ENCODE measurements at regions not wholly inside any gene's neighbourhood (a gene's known extent, or its start where the extent isn't known, plus 50 kb on each side); places are given as distances from the start of the nearest gene placed in this dataset.

GRCh38 chr18:55095584-55095983 is 136.3 kb upstream of the CCDC68 start:
- DNase-seq (ENCODE audit: extremely low read depth, low read depth) = no peak
- no peak for TF ChIP-seq CTCF (IDR thresholded peaks at IDR 0.05; ENCODE audit: low read depth, low read length)

DNA sequence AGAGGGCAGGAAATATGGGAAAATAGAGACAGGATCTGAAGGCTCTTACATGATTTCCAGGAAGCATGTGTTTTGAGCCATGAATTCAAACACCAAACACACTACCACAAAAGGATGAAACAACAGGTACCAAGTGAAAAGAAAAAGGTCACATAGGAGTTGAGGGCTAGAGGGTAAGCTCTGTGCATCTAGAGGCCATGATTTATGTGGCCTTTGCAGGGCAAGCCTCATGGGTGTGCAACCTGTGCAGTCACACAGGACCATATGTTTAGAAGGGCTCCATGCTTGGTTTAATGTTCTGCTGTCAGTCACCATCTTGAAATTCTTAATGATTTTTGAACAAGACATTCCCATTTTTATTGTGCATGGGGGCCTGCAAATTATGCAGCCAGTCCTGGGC is 134.5 kb upstream of the CCDC68 start:
- DNase-seq (ENCODE audit: extremely low read depth, low read depth) = no peak
- no peak for TF ChIP-seq CTCF (IDR thresholded peaks at IDR 0.05; ENCODE audit: low read depth, low read length)

- DNase-seq (ENCODE audit: extremely low read depth, low read depth) = no peak
- TF ChIP-seq CTCF (IDR thresholded peaks at IDR 0.05; ENCODE audit: low read depth, low read length) = no peak
Observed at GRCh38 chr18:55093295-55093694, 134.0 kb upstream of the CCDC68 start.

DNA sequence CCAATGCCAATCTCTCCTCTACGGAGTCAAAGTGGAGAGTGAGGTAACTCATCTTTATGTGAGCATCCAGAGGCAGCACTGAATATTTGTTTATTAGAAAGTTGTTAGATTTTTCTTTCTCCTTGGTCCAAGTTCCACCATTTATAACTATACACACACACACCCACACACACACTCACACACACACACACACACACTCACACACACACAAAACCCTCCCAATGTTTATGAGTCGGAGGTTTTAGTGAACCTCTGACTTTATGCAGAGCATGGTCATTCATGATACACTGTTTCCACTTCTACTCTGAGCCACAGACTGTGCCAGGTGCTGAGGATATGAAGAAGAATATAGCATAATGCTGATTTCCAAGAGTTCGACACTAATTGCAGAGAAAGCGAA is 132.9 kb upstream of the CCDC68 start:
- DNase-seq (ENCODE audit: extremely low read depth, low read depth) = no peak

GRCh38 chr18:55090564-55091188 is 131.4 kb upstream of the CCDC68 start:
- DNase-seq (ENCODE audit: extremely low read depth, low read depth) = no peak
- TF ChIP-seq CTCF (IDR thresholded peaks at IDR 0.05; ENCODE audit: low read depth, low read length) = no peak

More for the DNA sequence above, 132.9 kb upstream of the CCDC68 start:
- no peak for TF ChIP-seq CTCF (IDR thresholded peaks at IDR 0.05; ENCODE audit: low read depth, low read length)

DNA sequence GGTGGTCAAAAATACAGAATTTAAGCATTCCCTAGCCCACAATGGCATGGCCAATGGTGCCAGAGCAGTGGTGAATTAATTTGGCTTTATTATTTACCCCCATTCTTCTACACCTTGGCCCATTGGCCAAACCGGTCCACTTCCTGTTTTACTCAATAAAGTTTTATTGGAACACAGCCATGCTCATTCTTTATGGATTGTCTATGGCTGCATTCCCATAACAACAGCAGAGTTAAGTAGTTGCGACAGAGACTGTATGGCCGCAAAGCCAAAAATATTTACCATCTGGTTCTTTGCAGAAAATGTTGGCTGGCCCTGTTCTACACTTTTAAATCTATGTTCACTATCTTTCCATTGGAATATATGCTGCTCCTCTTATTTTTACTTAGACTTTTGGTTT is 130.3 kb upstream of the CCDC68 start:
- DNase-seq (ENCODE audit: extremely low read depth, low read depth) = no peak
- TF ChIP-seq CTCF (IDR thresholded peaks at IDR 0.05; ENCODE audit: low read depth, low read length) = no peak

- TF ChIP-seq CTCF (IDR thresholded peaks at IDR 0.05; ENCODE audit: low read depth, low read length) = no peak
- no peak for DNase-seq (ENCODE audit: extremely low read depth, low read depth)
Observed at GRCh38 chr18:55088561-55088960, 129.3 kb upstream of the CCDC68 start.

Data from AG09319 (cell line).